GM19467 (cell line): ENCODE measurements at regions not wholly inside any gene's neighbourhood (a gene's known extent, or its start where the extent isn't known, plus 50 kb on each side); places are given as distances from the start of the nearest gene placed in this dataset.
"Not testable (repeated sequence)": the region's sequence is repeated elsewhere in the genome, so short reads cannot be mapped to it uniquely, and the experiment has no call there.

Experiments used
- ATAC-seq: cut with Tn5 transposase; IDR thresholded peaks from one replicate; pipeline ENCODE4 v1.9.1; 2021; ENCODE audit warnings: mild to moderate bottlenecking, moderate library complexity; ENCODE audit not compliant: unreplicated experiment

- no peak for ATAC-seq
Observed at GRCh38 chr2:3899536-3900155, 196.3 kb downstream of the DCDC2C start.

GRCh38 chr2:3902131-3902530 is 198.8 kb downstream of the DCDC2C start:
- no peak for ATAC-seq

GRCh38 chr2:3904061-3904460 is 200.7 kb downstream of the DCDC2C start:
- no peak for ATAC-seq

- ATAC-seq, result not testable (repeated sequence)
Observed at GRCh38 chr2:3908498-3908897, 205.1 kb downstream of the DCDC2C start.

- no peak for ATAC-seq
Observed at GRCh38 chr2:3911882-3912455, 208.6 kb downstream of the DCDC2C start.

- no peak for ATAC-seq
Observed at GRCh38 chr2:3913166-3913565, 209.8 kb downstream of the DCDC2C start.

- ATAC-seq, result no peak
Observed at GRCh38 chr2:3914241-3914640, 210.9 kb downstream of the DCDC2C start.

- ATAC-seq, result no peak
Observed at GRCh38 chr2:3927031-3927430, 223.7 kb downstream of the DCDC2C start.

- no peak for ATAC-seq
Observed at GRCh38 chr2:3929374-3929773, 226.0 kb downstream of the DCDC2C start.

GRCh38 chr2:3930246-3930645 is 226.9 kb downstream of the DCDC2C start:
- no peak for ATAC-seq

GRCh38 chr2:3940661-3941060 is 237.3 kb downstream of the DCDC2C start:
- ATAC-seq, result no peak

GRCh38 chr2:3942841-3943240 is 239.5 kb downstream of the DCDC2C start:
- no peak for ATAC-seq

- ATAC-seq, result no peak
Observed at GRCh38 chr2:3944071-3944470, 240.7 kb downstream of the DCDC2C start.

GRCh38 chr2:3944841-3945240 is 241.5 kb downstream of the DCDC2C start:
- ATAC-seq, result no peak

GRCh38 chr2:3948191-3948590 is 244.8 kb downstream of the DCDC2C start:
- ATAC-seq, result no peak

GRCh38 chr2:3951131-3951954 is 248.0 kb downstream of the DCDC2C start:
- no peak for ATAC-seq

GRCh38 chr2:3952866-3953516 is 249.6 kb downstream of the DCDC2C start:
- no peak for ATAC-seq

- no peak for ATAC-seq
Observed at GRCh38 chr2:3954261-3954660, 250.9 kb downstream of the DCDC2C start.

- no peak for ATAC-seq
Observed at GRCh38 chr2:3956406-3956805, 253.0 kb downstream of the DCDC2C start.

- ATAC-seq, result no peak
Observed at GRCh38 chr2:3956892-3957291, 253.5 kb downstream of the DCDC2C start.

GRCh38 chr2:3958465-3958864 is 255.1 kb downstream of the DCDC2C start:
- ATAC-seq, result no peak

- ATAC-seq, result no peak
Observed at GRCh38 chr2:3958969-3959368, 255.6 kb downstream of the DCDC2C start.
